ENCODE measurements at regions not wholly inside any gene's neighbourhood (a gene's known extent, or its start where the extent isn't known, plus 50 kb on each side); places are given as distances from the start of the nearest gene placed in this dataset.
"Not testable (repeated sequence)": the region's sequence is repeated elsewhere in the genome, so short reads cannot be mapped to it uniquely, and the experiment has no call there.

DNA sequence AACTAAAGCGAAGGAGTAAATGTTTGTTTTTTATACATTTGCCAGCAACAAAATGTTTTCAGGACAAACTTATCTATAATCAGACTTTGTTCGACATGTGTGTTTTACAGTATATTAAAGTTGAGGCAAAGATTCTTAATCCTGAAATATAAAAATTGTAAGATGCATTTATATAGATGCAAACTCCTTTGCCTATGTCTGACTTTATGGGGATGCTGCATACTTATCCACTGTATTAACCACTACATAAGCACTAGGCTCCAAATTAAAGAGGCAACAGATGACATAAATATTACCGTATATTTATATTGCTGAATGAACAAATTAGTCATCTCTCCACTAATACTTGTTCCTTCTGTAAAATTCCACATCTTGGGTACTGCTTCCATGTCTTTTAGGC is 882.7 kb upstream of the ARRDC3 start:
- Histone ChIP-seq H3K9me3 (no peaks in the 10 kb centered on the region), H3K27ac (no peak overlapping the region), H3K4me3 (replicated peaks in 1 of 3) (no peak overlapping the region), H3K27me3 (no peaks in the 10 kb centered on the region), H3K36me3 (no peaks in the 10 kb centered on the region), H3K4me1 (no peaks in the 10 kb centered on the region)
- 91 to 97% methylated on average over 3 of the region's 3 CpGs for WGBS, 2 donors
- TF ChIP-seq POLR2A (IDR thresholded peaks at IDR 0.05) = no peak
- TF ChIP-seq, protein P1, sequence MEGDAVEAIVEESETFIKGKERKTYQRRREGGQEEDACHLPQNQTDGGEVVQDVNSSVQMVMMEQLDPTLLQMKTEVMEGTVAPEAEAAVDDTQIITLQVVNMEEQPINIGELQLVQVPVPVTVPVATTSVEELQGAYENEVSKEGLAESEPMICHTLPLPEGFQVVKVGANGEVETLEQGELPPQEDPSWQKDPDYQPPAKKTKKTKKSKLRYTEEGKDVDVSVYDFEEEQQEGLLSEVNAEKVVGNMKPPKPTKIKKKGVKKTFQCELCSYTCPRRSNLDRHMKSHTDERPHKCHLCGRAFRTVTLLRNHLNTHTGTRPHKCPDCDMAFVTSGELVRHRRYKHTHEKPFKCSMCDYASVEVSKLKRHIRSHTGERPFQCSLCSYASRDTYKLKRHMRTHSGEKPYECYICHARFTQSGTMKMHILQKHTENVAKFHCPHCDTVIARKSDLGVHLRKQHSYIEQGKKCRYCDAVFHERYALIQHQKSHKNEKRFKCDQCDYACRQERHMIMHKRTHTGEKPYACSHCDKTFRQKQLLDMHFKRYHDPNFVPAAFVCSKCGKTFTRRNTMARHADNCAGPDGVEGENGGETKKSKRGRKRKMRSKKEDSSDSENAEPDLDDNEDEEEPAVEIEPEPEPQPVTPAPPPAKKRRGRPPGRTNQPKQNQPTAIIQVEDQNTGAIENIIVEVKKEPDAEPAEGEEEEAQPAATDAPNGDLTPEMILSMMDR (IDR thresholded peaks at IDR 0.05) = no peak
- intact Hi-C loops (cut with DNase I) = no loop called here
- no peak for DNase-seq

DNA sequence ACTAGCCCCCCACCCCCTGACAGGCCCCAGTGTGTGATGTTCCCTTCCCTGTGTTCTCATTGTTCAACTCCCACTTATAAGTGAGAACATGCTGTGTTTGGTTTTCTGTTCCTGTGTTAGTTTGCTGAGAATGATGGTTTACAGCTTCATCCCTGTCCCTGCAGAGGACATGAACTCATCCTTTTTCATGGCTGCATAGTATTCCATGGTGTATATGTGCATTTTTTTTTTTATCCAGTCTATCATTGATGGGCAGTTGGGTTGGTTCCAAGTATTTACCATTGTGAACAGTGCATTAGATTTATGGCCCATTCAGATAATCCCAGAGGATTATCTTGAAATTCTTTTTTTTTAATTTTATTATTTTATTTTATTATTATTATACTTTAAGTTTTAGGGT is 872.5 kb upstream of the ARRDC3 start:
- DNase-seq; intact Hi-C loops (cut with DNase I); H3K27ac ChIP-seq; H3K4me3 ChIP-seq (replicated peaks in 1 of 3); H3K4me1 ChIP-seq; H3K36me3 ChIP-seq; H3K9me3 ChIP-seq; H3K27me3 ChIP-seq: not testable (repeated sequence)

DNA sequence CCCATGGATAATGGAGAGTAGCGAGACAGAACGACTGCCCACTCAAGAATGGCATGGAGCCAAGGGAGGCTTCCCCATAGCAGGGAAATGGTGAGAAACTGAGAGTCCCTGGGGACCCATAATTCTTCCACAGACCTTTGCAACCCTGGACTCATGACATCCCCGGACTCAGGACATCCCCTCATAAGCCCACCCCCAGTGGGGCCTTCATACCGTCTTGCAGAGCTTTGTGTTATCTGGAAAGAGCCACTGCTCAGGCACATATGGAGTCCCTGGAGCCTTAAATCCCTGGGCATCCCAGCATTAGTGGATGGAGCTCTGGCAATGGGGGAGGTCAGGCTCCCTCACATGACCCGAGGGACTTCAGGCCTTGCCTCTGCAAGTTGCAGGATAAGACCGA is 865.4 kb upstream of the ARRDC3 start:
- Histone ChIP-seq H3K9me3 (no peaks in the 10 kb centered on the region), H3K27ac (no peak overlapping the region), H3K4me3 (replicated peaks in 1 of 3) (no peak overlapping the region), H3K36me3 (no peaks in the 10 kb centered on the region), H3K27me3 (no peaks in the 10 kb centered on the region), H3K4me1 (no peaks in the 10 kb centered on the region)
- intact Hi-C loops (cut with DNase I) = no loop called here
- TF ChIP-seq, protein P1 (IDR thresholded peaks at IDR 0.05) = no peak
- TF ChIP-seq POLR2A (IDR thresholded peaks at IDR 0.05) = no peak
- 90% methylated on average over 4 to 6 of the region's 6 CpGs for WGBS, 2 donors
- DNase-seq = no peak

DNA sequence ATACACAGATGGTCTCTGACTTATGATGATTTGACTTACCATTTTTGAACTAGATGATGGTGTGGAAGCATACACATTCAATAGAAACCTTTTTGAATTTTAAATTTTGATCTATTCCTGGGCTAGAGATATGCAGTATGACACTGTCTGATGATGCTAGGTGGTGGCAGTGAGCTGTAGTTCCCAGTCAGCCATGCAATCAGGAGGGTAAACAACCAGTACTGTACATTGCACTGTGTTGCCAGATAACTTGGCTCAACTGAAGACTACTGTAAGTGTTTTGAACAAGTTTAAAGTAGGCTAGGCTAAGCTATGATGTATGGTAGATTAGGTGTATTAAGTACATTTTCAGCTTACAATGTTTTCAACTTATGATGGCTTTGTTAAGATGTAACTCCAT is 859.1 kb upstream of the ARRDC3 start:
- Histone ChIP-seq H3K36me3 (no peaks in the 10 kb centered on the region), H3K27ac (no peak overlapping the region), H3K4me3 (replicated peaks in 1 of 3) (no peak overlapping the region), H3K4me1 (no peaks in the 10 kb centered on the region), H3K9me3 (no peaks in the 10 kb centered on the region), H3K27me3 (no peaks in the 10 kb centered on the region)
- DNase-seq = no peak
- intact Hi-C loops (cut with DNase I) = no loop called here
- TF ChIP-seq, protein P1 (IDR thresholded peaks at IDR 0.05) = no peak
- TF ChIP-seq POLR2A (IDR thresholded peaks at IDR 0.05) = no peak

DNA sequence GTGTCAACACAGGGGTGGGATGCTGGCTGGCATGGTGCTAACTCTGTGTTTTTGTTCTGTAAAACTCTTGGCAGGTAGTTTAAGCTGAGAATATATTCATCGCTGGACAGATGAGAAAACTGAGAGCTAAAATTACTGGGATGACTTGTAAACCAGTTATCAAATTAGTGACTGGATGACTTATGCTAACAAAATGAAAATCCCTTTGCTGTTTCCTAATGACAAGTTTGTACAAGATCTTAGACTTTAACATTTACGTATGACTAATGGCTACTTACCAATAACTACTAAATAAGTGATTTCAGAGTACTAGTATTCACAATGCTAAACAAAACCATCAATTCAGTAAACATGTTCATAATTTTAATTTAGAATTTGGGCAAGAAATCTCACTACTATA is 854.8 kb upstream of the ARRDC3 start:
- 95 to 98% methylated on average over 2 of the region's 2 CpGs for WGBS, 2 donors
- H3K27me3 ChIP-seq = no peaks in the 10 kb centered on the region
- intact Hi-C loops (cut with DNase I) = no loop called here
- TF ChIP-seq POLR2A (IDR thresholded peaks at IDR 0.05) = no peak
- TF ChIP-seq, protein P1 (IDR thresholded peaks at IDR 0.05) = no peak
- no peaks in the 10 kb centered on the region for H3K4me1 ChIP-seq
- H3K36me3 ChIP-seq = no peaks in the 10 kb centered on the region
- H3K4me3 ChIP-seq (replicated peaks in 1 of 3) = no peak overlapping the region
- H3K9me3 ChIP-seq = no peaks in the 10 kb centered on the region
- no peak for DNase-seq
- no peak overlapping the region for H3K27ac ChIP-seq

DNA sequence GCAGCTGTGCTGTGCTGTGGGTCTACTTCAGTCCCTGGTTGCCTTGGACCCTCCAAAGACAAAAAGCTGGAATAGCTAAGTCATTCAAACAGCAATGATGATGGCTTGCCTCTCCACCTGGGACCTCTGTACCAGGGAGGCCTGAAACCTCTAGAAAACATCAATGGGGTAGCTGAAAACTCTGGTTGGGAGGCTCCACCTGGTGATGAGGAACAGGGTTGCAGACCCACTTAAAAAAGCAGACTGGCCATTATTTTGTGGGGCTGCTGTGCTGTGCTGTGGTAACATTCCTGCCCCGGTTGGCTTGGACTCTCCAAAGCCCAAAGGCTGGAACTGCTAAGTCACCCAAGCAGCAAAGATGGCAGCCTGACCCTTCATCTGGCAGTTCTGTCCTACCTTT is 839.3 kb upstream of the ARRDC3 start:
- no peaks in the 10 kb centered on the region for H3K9me3 ChIP-seq
- WGBS, 2 donors = 43% methylated on average over 1 of the region's 1 CpG; no CpG with 5 or more reads in 1 of the 2 donors
- TF ChIP-seq, protein P1 (IDR thresholded peaks at IDR 0.05) = no peak
- TF ChIP-seq POLR2A (IDR thresholded peaks at IDR 0.05) = no peak
- H3K4me3 ChIP-seq (replicated peaks in 1 of 3) = no peak overlapping the region
- DNase-seq = no peak
- no peaks in the 10 kb centered on the region for H3K4me1 ChIP-seq
- H3K27ac ChIP-seq = no peak overlapping the region
- intact Hi-C loops (cut with DNase I) = no loop called here
- no peaks in the 10 kb centered on the region for H3K36me3 ChIP-seq
- no peaks in the 10 kb centered on the region for H3K27me3 ChIP-seq

DNA sequence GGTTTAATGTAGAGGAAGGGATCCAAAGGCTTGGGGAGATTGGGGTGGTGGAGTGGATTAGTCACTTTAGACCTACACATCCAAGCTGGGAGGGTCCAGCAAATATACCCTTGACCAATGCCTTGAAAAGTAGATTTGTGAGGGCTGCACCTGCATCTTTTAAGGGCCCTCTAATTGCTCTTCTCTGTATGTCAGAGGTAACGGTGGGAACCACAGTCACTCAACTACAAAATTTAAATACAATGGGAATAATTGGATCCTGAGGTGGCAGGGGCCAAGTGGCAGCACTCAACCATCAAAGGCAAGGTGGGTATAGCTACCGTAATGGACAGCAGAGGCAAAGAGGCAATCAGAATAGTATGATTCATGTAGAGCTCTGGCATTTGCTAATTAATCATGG is 833.7 kb upstream of the ARRDC3 start:
- H3K27me3 ChIP-seq; intact Hi-C loops (cut with DNase I); H3K9me3 ChIP-seq; DNase-seq; H3K27ac ChIP-seq; H3K4me1 ChIP-seq; H3K4me3 ChIP-seq (replicated peaks in 1 of 3); H3K36me3 ChIP-seq: not testable (repeated sequence)
- 90 to 95% methylated on average over 2 of the region's 2 CpGs for WGBS, 2 donors

Measured in thyroid gland (tissue), 4 donors.